Upper lobe of left lung (tissue), 4 donors: ENCODE measurements at regions not wholly inside any gene's neighbourhood (a gene's known extent, or its start where the extent isn't known, plus 50 kb on each side); places are given as distances from the start of the nearest gene placed in this dataset.

ENCODE experiments used
- EP300 ChIP-seq, 4 donors: sonication (generic); formaldehyde crosslinking; IDR thresholded peaks; one replicate each; pipeline ENCODE4 v1.5.1; 2017; ENCODE audit warnings: antibody characterized with exemption in 4 of 4, control low read depth in 2 of 4
- POLR2A ChIP-seq, 4 donors: fragments of 450-650 bp; IDR thresholded peaks; one replicate each; pipeline ENCODE4 v1.5.1; 2016 to 2017; ENCODE audit warnings: antibody characterized with exemption in 4 of 4, mild to moderate bottlenecking in 2 of 4
- TF ChIP-seq, protein P1 (sequence below), 6 experiments: fragments of 450-650 bp in 4 of 6; fragments of 200-600 bp in 2 of 6; sonication (generic) in 2 of 6; IDR thresholded peaks; one replicate each; pipeline ENCODE4 v1.5.1; 2016 to 2019; ENCODE audit warnings: antibody characterized with exemption in 6 of 6

DNA sequence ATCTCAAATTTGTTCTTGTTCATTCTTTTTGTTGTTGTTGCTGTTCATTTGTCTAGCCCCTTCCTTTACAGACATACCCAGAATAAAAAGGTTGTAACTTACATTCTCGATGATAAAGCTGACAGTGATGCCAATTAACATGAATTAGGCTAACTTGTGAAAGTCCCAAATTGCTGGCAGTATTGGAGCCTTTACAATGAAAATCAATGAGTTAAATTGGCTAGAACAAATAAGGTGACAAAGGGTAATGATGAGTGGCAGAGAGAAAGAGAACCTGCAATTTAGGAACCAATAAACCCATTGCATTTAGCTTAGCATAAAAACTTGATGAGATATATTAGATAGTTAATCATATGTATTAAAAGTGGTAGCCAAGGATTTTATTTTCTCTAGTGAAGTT, 521.0 kb downstream of the ADCYAP1 start:
- TF ChIP-seq, protein P1, sequence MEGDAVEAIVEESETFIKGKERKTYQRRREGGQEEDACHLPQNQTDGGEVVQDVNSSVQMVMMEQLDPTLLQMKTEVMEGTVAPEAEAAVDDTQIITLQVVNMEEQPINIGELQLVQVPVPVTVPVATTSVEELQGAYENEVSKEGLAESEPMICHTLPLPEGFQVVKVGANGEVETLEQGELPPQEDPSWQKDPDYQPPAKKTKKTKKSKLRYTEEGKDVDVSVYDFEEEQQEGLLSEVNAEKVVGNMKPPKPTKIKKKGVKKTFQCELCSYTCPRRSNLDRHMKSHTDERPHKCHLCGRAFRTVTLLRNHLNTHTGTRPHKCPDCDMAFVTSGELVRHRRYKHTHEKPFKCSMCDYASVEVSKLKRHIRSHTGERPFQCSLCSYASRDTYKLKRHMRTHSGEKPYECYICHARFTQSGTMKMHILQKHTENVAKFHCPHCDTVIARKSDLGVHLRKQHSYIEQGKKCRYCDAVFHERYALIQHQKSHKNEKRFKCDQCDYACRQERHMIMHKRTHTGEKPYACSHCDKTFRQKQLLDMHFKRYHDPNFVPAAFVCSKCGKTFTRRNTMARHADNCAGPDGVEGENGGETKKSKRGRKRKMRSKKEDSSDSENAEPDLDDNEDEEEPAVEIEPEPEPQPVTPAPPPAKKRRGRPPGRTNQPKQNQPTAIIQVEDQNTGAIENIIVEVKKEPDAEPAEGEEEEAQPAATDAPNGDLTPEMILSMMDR (IDR thresholded peaks at IDR 0.05), result no peak
- TF ChIP-seq POLR2A (IDR thresholded peaks at IDR 0.05) (no peak), EP300 (IDR thresholded peaks at IDR 0.05) (no peak)
